ENCODE measurements at regions not wholly inside any gene's neighbourhood (a gene's known extent, or its start where the extent isn't known, plus 50 kb on each side); places are given as distances from the start of the nearest gene placed in this dataset.

DNA sequence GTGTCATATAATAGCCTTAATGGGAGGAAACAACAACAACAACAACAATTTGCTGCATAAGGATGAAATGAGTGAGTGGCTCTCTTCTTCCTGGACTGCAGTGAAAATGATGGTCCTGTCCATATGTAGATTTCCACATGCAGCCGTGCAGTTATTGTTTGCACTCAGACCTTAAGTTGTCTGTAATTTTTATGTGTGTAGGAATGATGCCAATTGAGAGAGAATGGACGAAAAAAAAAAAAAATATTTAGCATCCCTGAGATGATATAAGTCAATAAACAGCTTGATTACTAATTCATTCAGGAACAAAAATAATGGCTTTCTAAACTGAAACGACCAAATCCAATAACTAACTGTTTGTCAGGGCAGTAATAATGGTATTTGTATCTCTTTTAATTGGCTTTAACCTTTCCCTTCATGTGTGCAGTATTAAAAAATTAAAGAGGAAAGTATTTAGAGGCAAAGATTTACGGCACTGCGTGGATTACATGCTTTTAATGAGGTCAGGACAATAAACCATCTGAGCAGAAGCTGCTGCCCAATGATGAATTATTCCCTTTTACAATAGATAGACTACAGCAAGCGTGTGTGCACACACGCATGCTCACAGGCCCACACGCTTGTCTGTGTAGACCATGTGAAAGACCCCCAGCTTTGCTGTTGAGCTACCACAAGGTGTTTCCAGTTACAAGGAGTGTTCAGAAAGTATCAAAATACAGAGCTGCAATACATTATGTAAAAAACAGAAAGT is 459.5 kb upstream of the WWC1 start:
- TF ChIP-seq EZH2 (IDR thresholded peaks at IDR 0.05; ENCODE audit: insufficient read depth, poor library complexity, severe bottlenecking) (no peak), EZH2phosphoT487 (IDR thresholded peaks at IDR 0.05; ENCODE audit: insufficient read depth, low read depth) (no peak)
